Thyroid gland (tissue), 4 donors: ENCODE measurements at regions not wholly inside any gene's neighbourhood (a gene's known extent, or its start where the extent isn't known, plus 50 kb on each side); places are given as distances from the start of the nearest gene placed in this dataset.

ENCODE experiments used
- DNase-seq, 2 donors: peaks; one replicate each; pipeline ENCODE4 v3.0.0-alpha.2; 2019
- H3K27ac ChIP-seq, 3 donors: fragments of 200-600 bp; sonication (generic); 1 replicate in 2 of 3; 2 replicates in 1 of 3; pipeline ENCODE4 v1.5.1; 2016 to 2019; ENCODE audit warnings: mild to moderate bottlenecking in 1 of 3, moderate library complexity in 1 of 3
- H3K27me3 ChIP-seq: fragments of 200-600 bp; sonication (generic); one replicate; pipeline ENCODE4 v1.5.1; 2019
- H3K36me3 ChIP-seq, 2 donors: fragments of 200-600 bp; sonication (generic); one replicate each; pipeline ENCODE4 v1.5.1; 2016 to 2019
- H3K4me1 ChIP-seq, 2 donors: fragments of 200-600 bp; sonication (generic); one replicate each; pipeline ENCODE4 v1.5.1; 2017 to 2019
- H3K4me3 ChIP-seq, 3 donors: fragments of 200-600 bp; sonication (generic); replicated peaks in 1 of 3; 1 replicate in 2 of 3; 2 replicates in 1 of 3; pipeline ENCODE4 v1.5.1; 2016; ENCODE audit warnings: mild to moderate bottlenecking in 1 of 3
- H3K9me3 ChIP-seq: fragments of 200-600 bp; sonication (generic); one replicate; pipeline ENCODE4 v1.5.1; 2017
- CTCF ChIP-seq, 6 experiments: fragments of 200-600 bp in 3 of 6; fragments of 450-650 bp in 3 of 6; sonication (generic) in 3 of 6; IDR thresholded peaks; one replicate each; pipeline ENCODE4 v1.5.1; 2016 to 2019; ENCODE audit warnings: antibody characterized with exemption in 6 of 6, mild to moderate bottlenecking in 2 of 6, inconsistent platforms in 1 of 6, moderate library complexity in 1 of 6
- POLR2A ChIP-seq, 2 donors: fragments of 450-650 bp; IDR thresholded peaks; one replicate each; pipeline ENCODE4 v1.6.1; 2017; ENCODE audit warnings: antibody characterized with exemption in 2 of 2, mild to moderate bottlenecking in 2 of 2, moderate library complexity in 1 of 2
- WGBS, 2 donors: methylation state at CpG; one replicate each; pipeline ENCODE4 v1.1.5; 2017; 5-methylcytosine and 5-hydroxymethylcytosine counted together
- intact Hi-C: fragments of 100-400 bp; cut with DNase I; formaldehyde crosslinking; loops from one replicate; pipeline ENCODE4 v1.15.1; 2023

- Histone ChIP-seq H3K27me3 (no peaks in the 10 kb centered on the region), H3K36me3 (no peaks in the 10 kb centered on the region), H3K27ac (no peak overlapping the region), H3K9me3 (no peaks in the 10 kb centered on the region), H3K4me3 (no peak overlapping the region), H3K4me1 (no peaks in the 10 kb centered on the region)
- intact Hi-C loops: no loop called here
- no peak for DNase-seq
- 68 to 72% methylated on average over 1 of the region's 1 CpG for WGBS, 2 donors
- TF ChIP-seq CTCF (IDR thresholded peaks at IDR 0.05) (no peak), POLR2A (IDR thresholded peaks at IDR 0.05) (no peak)
Observed at GRCh38 chr11:109197656-109198055, 224.3 kb upstream of the C11orf87 start.

GRCh38 chr11:109203176-109203575, 218.8 kb upstream of the C11orf87 start:
- Histone ChIP-seq H3K4me3 (no peak overlapping the region), H3K27me3 (no peaks in the 10 kb centered on the region), H3K9me3 (no peaks in the 10 kb centered on the region), H3K4me1 (no peaks in the 10 kb centered on the region), H3K27ac (no peak overlapping the region), H3K36me3 (no peaks in the 10 kb centered on the region)
- intact Hi-C loops: no loop called here
- 84 to 92% methylated on average over 1 of the region's 1 CpG for WGBS, 2 donors
- DNase-seq: no peak
- TF ChIP-seq POLR2A (IDR thresholded peaks at IDR 0.05) (no peak), CTCF (IDR thresholded peaks at IDR 0.05) (no peak)

GRCh38 chr11:109205312-109205711, 216.7 kb upstream of the C11orf87 start:
- DNase-seq: no peak
- TF ChIP-seq POLR2A (IDR thresholded peaks at IDR 0.05) (no peak), CTCF (IDR thresholded peaks at IDR 0.05) (no peak)
- no peaks in the 10 kb centered on the region for H3K9me3 ChIP-seq
- no peaks in the 10 kb centered on the region for H3K36me3 ChIP-seq
- 91 to 93% methylated on average over 1 of the region's 1 CpG for WGBS, 2 donors
- H3K4me1 ChIP-seq: no peaks in the 10 kb centered on the region
- no peaks in the 10 kb centered on the region for H3K27me3 ChIP-seq
- H3K4me3 ChIP-seq: no peak overlapping the region
- H3K27ac ChIP-seq: no peak overlapping the region
- intact Hi-C loops: no loop called here

- Histone ChIP-seq H3K4me1 (no peaks in the 10 kb centered on the region), H3K36me3 (no peaks in the 10 kb centered on the region), H3K4me3 (no peak overlapping the region), H3K27ac (no peak overlapping the region), H3K27me3 (no peaks in the 10 kb centered on the region), H3K9me3 (no peaks in the 10 kb centered on the region)
- 49 to 67% methylated on average over 2 of the region's 2 CpGs for WGBS, 2 donors
- DNase-seq: no peak
- TF ChIP-seq POLR2A (IDR thresholded peaks at IDR 0.05) (no peak), CTCF (IDR thresholded peaks at IDR 0.05) (no peak)
- intact Hi-C loops: no loop called here
Observed at GRCh38 chr11:109208121-109208520, 213.9 kb upstream of the C11orf87 start.

- DNase-seq: no peak
- Histone ChIP-seq H3K4me3 (no peak overlapping the region), H3K27ac (no peak overlapping the region), H3K4me1 (no peaks in the 10 kb centered on the region), H3K36me3 (no peaks in the 10 kb centered on the region), H3K9me3 (no peaks in the 10 kb centered on the region), H3K27me3 (no peaks in the 10 kb centered on the region)
- intact Hi-C loops: no loop called here
- TF ChIP-seq CTCF (IDR thresholded peaks at IDR 0.05): no peak
- TF ChIP-seq POLR2A (IDR thresholded peaks at IDR 0.05): no peak
- WGBS, 2 donors: 79 to 80% methylated on average over 3 of the region's 3 CpGs
Observed at GRCh38 chr11:109209572-109209971, 212.4 kb upstream of the C11orf87 start.
